Stimulated activated naive CD8-positive, alpha-beta T cell treated with anti-CD3 and anti-CD28 coated beads, Interleukin-15, Interleukin-2, amounts not matched to agents 100 U/mL and 50 U/mL, for 24 hours (primary cell): ENCODE measurements at regions not wholly inside any gene's neighbourhood (a gene's known extent, or its start where the extent isn't known, plus 50 kb on each side); places are given as distances from the start of the nearest gene placed in this dataset.

Source experiments
- ATAC-seq: fragments of 150-1000 bp; cut with Tn5 transposase; one replicate; pipeline ENCODE4 v1.10.0; 2021
- DNase-seq: peaks from one replicate; pipeline ENCODE4 v3.0.0; 2021

DNA sequence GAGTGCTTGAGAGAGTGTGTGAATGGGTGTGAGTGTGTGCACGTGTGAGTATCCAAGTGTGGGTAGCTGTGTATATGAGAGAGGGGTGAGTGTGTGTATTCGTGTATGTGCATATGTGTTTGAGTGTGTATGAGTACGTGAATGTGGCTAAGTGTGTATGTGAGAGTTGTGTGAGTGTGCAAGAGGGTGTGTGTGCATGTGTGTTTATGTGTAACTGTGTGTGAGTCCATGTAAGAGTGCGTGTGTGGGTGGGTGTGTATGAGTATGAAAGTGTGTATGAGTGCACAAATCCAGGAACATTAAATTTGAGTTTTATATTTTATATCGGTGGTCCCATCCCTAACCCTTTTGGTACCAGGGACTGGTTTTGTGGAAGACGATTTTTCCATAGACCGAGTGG lies 156.4 kb downstream of the TENT4A start:
- ATAC-seq (no peak), DNase-seq (no peak)

- DNase-seq (no peak), ATAC-seq (no peak)
These were observed 159.4 kb downstream of the TENT4A start for GRCh38 chr5:6872441-6873160.

GRCh38 chr5:6873359-6873758 lies 160.1 kb downstream of the TENT4A start:
- DNase-seq (no peak), ATAC-seq (no peak)

DNA sequence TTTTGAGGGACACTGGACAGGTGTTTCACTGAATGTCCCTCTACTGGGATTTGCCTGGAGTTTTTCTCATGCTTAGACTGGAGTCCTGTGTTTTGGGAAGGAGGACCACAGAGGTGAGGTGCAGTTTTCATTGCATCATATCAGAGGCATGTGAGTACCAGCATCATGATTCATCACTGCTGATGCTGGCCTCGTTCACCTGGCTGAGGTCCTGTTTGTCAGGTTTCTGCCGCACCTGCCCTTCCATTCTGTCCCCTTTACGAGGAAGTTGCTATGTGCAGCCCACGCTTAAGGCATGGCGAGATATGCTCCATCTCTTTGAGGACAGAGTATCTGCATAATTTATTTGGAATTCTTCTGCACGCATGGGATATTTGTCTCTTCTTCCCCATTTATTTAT lies 162.1 kb downstream of the TENT4A start:
- DNase-seq (no peak), ATAC-seq (no peak)

DNA sequence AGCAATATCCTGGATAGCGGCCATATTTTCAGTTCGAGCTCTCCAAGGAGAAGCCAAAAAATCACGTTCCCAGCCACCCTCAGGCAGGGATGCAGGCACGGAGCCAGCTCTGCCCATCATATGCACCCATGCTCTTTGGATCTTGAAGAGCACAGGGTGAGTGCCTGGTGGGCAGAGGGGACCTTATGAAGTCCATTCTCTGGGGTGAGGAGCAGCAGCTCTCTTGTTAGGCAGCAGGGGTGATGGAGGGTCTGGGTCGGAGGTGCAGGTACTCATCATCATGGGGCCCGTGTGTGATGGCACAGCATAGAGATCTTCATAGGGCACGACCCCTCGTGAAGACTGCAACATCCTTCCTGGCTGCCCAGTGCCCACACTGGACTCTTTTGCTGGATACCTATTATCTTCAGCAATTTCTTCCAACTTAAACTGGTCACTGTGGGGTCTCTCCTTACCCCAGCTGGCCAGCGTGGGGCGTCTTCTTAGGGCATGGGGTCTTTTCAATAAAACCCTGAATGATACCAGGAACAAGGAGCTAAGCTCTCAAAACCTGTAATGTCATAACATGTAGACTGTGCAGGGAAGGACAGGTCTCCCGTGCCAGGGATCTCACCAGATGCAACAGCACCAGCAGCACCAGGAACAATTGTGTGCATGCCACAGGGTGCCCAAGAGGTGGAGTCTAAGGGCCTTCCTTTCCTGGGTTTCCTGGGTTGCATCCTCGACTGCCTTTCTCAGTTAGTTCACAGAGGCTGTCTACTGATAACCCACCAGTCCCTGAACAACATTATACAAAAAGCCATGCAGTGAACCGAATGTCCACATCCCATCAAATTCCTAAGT lies 165.0 kb downstream of the TENT4A start:
- DNase-seq = no peak
- no peak for ATAC-seq

DNA sequence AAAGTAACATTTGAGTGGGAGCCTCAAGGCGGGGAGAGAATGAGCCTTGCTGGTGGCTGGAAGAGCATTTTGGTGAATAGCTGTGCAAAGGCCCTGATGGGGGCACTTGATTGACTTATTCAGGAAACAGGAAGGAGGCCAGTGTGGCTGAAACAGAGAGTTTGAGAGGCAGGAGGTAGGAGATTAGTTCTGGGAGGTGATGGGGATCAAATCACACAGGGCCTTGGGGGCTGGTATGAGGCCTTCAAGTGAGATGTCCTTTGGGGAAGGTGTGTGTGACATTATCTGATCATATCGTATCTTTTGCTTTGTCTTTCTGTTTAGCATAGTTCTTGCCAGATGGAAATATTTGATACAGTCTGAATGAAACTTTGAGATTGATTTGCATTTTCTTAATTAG lies 172.3 kb downstream of the TENT4A start:
- ATAC-seq = no peak
- no peak for DNase-seq

DNA sequence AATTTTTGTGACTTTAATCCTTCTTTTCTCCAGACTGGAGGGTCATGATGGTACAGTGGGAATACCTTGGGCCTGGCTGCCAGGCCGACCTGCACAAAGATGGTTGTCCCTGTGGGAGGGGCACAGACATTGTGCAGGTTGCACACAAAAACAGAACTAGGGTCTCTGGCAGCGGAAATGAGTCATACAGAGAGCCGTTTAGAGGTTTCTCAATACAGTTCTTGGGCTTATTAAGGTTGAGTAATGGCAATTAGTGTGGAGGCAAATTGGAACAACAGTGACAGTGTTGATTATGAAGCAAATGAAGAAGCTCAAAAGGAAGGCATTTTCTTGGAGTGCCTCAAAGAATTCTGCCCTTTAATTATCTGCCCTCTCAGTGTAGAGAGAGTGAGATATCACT lies 173.6 kb downstream of the TENT4A start:
- ATAC-seq (no peak), DNase-seq (no peak)

- ATAC-seq = no peak
- DNase-seq = no peak
These were observed 175.8 kb downstream of the TENT4A start for GRCh38 chr5:6889030-6889429.

GRCh38 chr5:6899221-6899620 lies 186.0 kb downstream of the TENT4A start:
- DNase-seq (no peak), ATAC-seq (no peak)

DNA sequence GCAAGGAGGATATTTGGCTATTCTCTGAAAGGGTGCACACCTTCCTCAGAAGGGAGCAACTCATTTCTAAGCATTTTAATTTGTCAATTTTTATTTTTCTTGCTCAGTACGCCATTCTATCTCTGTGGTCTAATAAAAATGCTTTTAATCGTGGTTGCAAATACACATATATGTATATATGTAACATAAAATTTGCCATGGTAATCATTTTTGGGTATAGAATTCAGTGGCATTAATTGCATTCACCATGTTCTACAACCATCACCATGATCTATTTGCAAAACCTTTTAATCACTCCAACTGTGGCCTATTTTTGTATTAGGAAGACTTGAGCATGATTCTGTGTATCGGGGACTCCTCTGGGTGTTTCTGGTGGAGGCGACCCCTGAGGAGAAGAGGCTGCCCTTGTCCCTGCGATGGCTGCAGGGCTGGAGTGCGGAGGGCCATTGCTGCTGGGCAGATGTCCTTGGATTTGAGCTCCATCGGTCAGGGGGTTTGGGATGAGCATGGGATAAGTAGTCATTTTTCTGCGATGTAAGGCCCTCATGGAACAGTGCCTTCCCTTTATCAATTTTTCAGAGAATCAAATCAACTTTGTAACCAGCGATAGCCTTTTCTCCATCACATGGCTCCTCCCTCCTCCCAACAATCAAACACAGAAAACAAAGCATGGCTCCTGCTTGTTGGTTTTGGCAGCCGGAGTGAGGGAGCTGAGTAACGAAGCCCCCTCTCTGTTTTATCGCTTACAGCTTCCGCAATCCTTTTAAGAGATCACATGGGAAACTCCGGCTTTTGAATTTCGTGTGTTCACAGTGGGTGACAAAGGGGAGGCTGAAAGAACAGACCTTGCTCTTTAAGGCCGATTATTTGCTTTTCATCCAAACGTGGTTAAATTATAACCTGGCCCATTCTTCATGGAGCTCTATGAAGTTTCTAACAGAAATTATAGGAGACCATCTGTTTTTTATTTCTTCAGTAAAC lies 187.3 kb downstream of the TENT4A start:
- DNase-seq (no peak), ATAC-seq (no peak)

- no peak for ATAC-seq
- DNase-seq = no peak
These were observed 188.9 kb downstream of the TENT4A start for GRCh38 chr5:6902094-6902493.

DNA sequence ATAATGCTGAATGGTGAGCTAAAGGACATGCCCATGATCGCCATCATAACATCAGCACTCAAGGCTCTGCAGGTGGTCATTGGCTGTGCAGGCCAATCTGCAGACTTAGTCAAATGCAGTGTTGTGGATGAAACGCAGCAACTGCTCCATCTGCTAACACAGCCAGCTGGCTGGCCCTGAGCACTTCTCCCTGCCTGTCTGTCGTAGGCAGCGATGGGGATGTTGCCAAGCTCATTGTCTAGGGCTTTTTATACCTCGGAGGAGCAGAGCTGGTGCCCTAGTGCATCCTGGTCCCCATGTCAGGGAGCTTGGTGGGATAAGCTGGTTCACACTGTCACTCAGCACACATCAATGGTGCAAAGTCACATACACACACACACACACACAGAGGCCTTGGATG lies 189.4 kb downstream of the TENT4A start:
- ATAC-seq = no peak
- DNase-seq = no peak

DNA sequence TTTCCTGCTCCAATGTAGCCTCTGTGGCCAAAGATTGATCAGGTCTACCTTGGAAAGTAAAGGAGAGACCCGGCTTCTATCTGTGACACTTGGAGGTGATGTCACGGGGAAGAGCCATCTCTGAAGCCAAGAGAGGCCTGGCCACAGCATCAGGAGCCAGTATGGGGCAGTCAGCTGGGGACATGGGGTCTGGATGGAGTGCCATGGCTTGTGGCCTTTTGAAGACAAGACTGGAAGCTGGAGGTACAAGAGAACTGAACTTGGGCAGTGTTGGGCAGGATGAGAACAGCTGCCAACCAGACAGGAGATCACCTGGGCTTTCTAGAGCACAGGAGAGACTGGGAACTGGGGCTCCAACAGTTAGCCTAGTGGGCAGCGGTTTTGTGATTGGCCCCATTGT lies 190.7 kb downstream of the TENT4A start:
- DNase-seq (no peak), ATAC-seq (no peak)

GRCh38 chr5:6904860-6905259 lies 191.6 kb downstream of the TENT4A start:
- DNase-seq (no peak), ATAC-seq (no peak)

GRCh38 chr5:6905423-6905822 lies 192.2 kb downstream of the TENT4A start:
- ATAC-seq (no peak), DNase-seq (no peak)

DNA sequence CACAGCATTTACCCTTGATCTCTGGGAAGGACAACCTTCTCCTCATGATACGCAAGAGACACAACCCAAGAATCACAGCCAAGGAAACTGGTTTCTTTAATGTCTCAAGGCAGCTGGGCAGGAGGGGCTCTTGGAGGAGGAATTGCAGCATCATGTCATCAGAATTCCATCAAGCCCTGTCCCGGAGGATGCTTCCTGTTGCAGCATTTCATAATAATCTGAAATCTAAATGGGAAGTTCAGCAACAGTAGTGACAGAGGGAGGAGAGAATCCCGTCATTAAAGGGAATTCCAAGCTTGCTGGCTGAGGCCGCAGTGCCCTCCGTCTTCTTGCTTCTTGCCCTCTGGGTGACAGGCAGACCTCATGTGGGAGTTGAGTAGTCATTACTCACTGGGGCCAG lies 192.7 kb downstream of the TENT4A start:
- no peak for DNase-seq
- ATAC-seq = no peak

DNA sequence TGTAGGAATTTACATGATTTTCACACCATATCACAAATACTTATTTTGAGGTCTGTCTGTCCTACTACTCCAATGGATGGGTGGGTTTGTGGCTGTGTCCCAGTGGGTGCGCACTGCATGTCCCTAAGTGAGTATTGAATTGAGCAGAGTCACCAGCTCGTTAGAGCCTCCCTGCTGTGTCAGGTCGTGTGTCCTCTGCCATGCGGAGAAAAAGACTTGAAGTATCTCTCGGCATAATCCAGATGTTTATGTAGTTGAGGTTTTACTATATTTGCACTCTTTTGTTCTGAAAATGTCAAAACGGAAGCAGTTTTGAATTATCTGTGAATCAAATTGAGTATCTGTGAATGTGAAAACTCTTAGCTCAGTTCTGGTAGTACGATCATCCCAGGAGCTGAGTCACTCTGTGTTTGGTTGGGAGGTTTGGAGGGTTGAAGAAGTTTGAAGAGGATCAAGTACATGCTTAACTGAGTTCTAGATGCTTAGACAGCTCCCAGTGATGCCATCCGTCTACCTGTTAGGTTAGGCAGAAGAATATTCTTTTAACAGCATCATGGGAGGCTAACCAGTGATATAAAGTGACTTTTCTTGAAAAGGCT lies 194.2 kb downstream of the TENT4A start:
- ATAC-seq = no peak
- no peak for DNase-seq

DNA sequence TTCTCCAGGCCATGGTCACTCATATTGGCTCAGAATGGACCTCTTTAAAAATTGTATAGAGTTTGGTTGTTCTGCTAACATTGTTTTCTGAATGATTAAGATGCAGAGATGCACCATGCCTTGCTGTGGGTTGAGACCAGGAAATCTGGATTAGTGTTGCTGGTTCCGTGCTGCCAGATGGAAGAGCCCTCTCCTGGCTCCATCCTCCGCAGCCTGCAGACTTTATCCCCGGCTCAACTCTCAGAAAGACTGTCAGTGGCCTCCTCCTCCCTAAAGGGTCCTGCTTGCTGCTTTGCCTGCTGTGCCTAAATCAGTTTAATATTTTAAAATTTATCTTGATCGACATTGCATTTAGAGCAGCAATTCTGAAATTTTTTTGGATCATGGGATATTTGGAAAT lies 196.7 kb downstream of the TENT4A start:
- no peak for DNase-seq
- no peak for ATAC-seq

GRCh38 chr5:6910950-6911349 lies 197.7 kb downstream of the TENT4A start:
- no peak for ATAC-seq

GRCh38 chr5:6914347-6914746 lies 201.1 kb downstream of the TENT4A start:
- DNase-seq = no peak
- ATAC-seq = no peak

More at GRCh38 chr5:6910950-6911349, 197.7 kb downstream of the TENT4A start:
- DNase-seq = no peak

GRCh38 chr5:6915574-6915973 lies 202.3 kb downstream of the TENT4A start:
- no peak for ATAC-seq
- DNase-seq = no peak

- ATAC-seq (no peak), DNase-seq (no peak)
These were observed 205.0 kb downstream of the TENT4A start for GRCh38 chr5:6918255-6918654.
